ENCODE measurements at regions not wholly inside any gene's neighbourhood (a gene's known extent, or its start where the extent isn't known, plus 50 kb on each side); places are given as distances from the start of the nearest gene placed in this dataset.

DNA sequence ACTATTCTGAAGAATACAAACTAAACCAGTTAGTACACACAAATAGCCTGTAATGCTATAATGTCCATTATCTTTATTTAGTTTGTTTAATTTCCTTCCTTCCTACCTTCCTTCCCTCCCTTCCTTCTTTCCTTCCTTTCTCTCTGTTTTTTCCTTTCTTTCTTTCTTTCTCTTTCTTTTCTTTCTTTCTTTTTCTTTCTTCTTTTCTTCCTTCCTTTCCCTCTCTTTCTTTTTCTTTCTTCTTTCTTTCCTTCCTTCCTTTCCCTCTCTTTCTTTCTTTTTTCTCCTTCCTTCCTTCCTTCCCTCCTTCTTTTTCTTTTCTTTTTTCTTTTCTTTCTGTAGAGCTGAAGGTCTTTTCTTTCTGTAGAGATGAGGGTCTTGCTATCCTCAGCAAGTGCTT is 131.2 kb downstream of the TMEM30B start:
- no peak for TF ChIP-seq POLR2A (IDR thresholded peaks at IDR 0.05)
- TF ChIP-seq, protein P1, sequence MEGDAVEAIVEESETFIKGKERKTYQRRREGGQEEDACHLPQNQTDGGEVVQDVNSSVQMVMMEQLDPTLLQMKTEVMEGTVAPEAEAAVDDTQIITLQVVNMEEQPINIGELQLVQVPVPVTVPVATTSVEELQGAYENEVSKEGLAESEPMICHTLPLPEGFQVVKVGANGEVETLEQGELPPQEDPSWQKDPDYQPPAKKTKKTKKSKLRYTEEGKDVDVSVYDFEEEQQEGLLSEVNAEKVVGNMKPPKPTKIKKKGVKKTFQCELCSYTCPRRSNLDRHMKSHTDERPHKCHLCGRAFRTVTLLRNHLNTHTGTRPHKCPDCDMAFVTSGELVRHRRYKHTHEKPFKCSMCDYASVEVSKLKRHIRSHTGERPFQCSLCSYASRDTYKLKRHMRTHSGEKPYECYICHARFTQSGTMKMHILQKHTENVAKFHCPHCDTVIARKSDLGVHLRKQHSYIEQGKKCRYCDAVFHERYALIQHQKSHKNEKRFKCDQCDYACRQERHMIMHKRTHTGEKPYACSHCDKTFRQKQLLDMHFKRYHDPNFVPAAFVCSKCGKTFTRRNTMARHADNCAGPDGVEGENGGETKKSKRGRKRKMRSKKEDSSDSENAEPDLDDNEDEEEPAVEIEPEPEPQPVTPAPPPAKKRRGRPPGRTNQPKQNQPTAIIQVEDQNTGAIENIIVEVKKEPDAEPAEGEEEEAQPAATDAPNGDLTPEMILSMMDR (IDR thresholded peaks at IDR 0.05), result no peak
